NCI-H82 treated with DMSO at 0.1 percent for 48 hours (cell line): ENCODE measurements at regions not wholly inside any gene's neighbourhood (a gene's known extent, or its start where the extent isn't known, plus 50 kb on each side); places are given as distances from the start of the nearest gene placed in this dataset.
A peak's percentile ranks its signal among the peaks of the same experiment; 100 is the strongest.
"Not testable (repeated sequence)": the region's sequence is repeated elsewhere in the genome, so short reads cannot be mapped to it uniquely, and the experiment has no call there.

Experiments
- DNase-seq: peaks from one replicate; lab custom pipeline; 2025; ENCODE audit not compliant: unreplicated experiment; lab: John Stamatoyannopoulos, UW

GRCh38 chr3:26058901-26059321, 269.0 kb downstream of the OXSM start:
- DNase-seq: no peak

DNA sequence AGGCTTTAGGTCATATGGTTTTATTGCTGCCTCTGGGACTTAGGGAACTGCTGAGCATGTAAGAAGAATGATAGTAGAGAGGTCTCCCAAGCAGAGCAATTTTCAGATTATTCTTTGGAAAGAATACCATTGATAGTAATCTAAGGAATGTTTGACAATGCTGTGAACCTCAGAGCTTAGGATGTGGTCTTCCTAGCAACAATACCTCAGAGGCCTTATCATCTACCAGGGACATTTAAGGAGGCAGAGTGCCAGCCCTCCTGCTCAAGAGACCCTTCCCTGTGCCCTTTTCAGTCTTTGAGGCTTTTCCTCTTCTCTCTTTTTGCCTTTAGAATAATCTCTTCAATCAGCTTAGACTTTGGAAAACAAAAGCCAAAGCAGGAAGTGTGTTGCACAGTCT, 272.1 kb downstream of the OXSM start:
- DNase-seq: peak; percentile 2

GRCh38 chr3:26064297-26064696, 274.4 kb downstream of the OXSM start:
- DNase-seq: no peak

- no peak for DNase-seq
Measured at GRCh38 chr3:26068890-26069289, 279.0 kb downstream of the OXSM start.

DNA sequence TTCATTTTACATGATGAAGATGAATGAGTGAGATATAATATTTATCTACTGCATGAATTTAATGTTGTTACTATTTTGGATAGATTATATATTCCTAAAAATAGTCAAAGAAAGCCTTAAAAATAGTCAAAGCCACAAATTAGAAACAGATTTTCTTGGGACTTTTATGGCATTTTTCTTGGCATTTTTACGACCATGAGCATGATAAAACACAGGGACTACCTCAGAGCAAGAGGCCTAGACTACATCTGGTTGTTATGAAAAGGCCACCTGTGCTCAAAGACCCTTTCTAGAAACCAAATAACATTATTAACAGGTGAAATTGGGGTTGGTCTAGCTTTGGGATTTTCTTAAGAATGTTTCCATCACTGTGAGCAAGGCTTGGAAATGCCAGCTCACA, 281.0 kb downstream of the OXSM start:
- no peak for DNase-seq

DNA sequence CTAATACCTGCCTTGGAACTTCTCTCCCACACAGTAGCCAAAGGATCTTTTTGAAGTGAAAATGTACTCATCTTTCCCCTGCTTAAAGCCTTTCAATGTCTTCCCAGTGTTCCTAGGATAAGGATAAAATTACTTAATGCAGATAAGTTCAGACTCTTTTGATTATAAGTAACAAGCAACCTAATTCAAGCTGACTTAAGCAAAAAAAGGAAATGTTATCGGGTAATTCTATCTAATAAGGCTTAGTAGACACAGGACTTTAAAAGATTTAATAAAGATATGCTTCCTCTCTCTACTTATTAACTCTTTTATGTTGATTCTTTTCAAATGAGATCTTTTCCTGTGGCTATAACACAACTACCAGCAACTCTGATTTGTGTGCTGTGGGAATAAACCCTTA, 284.2 kb downstream of the OXSM start:
- no peak for DNase-seq

GRCh38 chr3:26078539-26078938, 288.6 kb downstream of the OXSM start:
- no peak for DNase-seq

DNA sequence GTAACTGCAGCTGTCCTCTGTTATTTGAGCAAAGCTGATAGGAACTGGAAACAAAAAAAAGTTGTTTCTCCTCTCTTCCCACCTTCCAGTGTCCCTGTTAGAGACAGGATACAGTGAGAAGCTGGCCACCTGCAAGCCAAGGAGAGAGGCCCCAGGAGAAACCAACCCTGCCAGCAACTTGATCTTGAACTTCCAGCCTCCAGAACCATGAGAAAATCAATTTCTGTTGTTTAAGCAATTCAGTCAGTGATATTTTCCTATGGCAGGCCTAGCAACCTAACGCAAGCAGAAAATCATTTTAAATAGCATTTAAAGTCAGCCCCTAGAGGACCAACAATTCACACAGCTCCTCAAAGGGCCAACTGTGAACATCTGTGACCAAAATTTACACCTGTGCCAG, 291.3 kb downstream of the OXSM start:
- no peak for DNase-seq

DNA sequence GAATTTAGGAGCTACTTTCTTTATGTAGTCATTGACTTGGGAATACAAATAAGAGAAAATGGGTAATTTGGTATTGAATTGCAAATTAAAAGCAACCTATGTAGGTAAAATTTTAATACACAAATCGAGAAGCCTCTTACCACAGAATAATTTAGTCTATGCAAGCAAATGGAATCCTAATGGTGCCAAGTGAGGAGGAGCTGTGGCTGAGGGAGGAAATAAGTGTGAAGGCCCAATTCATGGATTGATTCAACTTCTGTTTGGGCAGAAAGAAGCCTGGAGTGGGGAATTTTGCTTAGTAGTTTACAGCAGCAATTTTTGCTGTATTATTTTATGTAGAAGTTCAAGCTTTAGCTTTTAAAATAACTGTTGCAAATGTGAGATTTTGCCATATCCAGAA, 291.9 kb downstream of the OXSM start:
- DNase-seq: no peak

DNA sequence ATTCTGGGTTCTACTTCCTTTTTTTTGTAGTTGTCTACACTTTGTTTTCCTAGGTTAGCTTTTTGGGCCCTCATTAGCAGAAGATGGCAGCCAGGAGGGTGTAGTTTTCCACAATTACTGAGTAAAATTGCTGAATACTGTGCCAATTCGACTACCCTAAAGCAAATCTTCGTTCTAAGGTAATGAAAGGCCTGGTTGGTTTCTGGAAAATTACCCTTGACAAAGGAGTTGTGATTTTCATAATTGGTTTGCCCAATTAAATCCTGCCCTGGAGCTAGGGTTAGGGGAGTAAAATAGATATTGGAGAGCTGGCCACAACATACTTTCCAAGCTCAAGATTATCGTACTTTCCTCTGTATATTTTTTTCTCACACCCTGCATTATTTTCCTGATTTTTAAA, 293.0 kb downstream of the OXSM start:
- DNase-seq: no peak

DNA sequence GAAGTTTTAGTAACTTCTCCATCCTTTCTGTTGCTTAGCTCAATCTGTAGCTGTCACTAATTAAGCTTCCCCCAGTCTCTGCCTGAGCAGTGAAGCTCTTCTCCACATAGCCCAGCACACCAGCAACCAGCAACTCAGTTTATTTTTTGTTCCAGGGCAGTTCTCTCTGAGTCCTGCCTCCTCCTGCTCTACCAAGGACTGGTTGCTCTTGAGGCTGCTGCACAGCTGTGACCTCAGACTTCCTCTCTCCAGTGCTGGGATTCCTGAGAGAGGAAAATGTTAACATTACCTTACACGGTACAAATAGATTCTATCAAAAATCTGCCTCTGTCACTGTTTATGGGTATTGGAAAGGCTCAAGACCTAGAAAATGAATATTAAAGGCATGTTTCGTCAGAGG, 294.7 kb downstream of the OXSM start:
- DNase-seq: no peak

DNA sequence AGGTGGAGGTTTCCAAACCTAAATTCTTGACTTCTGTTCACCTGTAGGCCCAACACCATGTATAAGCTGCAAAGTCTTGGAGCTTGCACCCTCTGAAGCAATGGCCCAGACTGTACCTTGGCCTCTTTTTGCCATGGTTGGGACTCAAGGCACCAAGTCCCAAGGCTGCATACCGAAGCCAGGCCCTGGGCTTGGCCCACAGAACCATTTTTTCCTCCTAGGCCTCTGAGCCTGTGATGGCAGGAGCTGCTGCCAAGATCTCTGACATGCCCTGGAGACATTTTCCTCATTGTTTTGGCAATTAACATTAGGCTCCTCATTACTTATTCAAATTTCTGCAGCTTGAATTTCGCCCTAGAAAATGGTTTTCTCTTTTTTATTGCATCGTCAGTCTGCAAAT, 297.9 kb downstream of the OXSM start:
- no peak for DNase-seq

DNA sequence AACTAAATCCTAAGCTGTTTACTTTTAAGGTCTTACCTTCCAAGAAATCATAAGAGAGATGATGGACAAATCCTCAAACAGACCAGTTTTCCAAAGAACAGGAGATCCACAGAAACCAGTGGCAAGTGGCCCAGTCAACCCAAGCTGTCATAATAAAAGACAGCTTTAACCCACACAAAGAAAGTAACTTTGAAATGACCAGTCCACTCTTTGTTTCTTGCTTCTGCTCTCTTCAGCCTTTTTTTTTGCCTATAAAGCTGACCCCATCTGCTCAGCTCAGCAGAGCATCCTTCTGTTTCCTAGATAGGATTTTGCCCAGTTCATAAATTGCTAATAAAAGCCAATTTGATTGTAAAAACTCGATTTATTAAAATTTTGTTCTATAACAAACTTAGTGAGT, 299.4 kb downstream of the OXSM start:
- DNase-seq: no peak

DNA sequence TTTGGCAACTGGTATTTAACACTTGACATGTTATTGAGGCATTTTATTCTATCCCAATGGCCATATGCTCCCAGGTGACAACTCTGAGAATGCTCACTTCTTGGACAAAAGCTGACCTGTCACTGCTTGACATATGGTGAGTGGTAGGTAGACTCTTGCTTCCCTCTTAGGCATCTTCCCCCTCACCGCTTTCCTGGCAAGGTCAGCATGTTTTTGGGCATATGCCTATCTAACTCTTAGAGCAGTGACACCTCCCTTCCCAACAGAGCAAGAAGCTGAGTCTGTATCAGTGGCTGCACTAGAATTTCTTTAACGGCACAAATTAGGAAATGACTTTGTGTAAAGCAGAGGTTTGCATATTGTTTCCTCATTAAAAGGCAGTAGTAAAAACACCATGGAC, 300.7 kb downstream of the OXSM start:
- no peak for DNase-seq

DNA sequence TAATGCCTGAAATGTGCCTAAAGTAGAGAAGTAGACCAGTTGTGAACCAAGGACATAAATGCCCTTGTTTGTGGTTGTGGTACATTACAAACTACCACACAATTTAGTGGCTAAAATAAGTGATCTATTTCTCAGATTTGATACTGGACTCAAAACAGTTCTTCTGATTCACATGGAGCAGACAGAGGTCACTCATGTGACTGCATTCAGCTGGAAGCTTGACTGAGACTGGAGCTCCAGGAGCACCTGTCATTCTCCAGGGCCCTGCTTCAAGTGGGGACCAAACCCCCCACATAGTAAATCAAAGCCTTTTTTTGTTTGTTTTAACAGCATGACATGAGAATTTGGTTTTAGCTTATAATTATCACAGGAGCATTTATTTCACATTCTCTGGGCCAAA, 301.2 kb downstream of the OXSM start:
- DNase-seq: no peak

DNA sequence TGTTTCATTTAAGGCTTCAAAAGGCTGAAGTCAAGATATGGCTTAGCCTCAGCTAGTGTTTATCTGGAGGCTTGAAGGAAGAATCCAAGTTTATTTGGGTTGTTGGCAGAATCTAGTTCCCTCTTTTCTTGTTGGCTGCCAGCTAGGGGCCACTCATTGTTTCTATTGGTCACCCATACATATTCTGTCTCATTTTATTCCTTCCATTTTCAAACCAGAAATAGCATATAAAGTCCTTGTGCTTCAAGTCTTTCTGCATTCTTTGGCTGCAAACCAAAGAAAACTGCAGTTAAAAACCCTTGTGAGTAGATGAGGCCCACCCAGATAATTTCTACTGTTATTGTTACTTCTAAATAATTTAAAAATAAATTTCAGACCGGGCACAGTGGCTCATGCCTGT, 301.7 kb downstream of the OXSM start:
- no peak for DNase-seq

DNA sequence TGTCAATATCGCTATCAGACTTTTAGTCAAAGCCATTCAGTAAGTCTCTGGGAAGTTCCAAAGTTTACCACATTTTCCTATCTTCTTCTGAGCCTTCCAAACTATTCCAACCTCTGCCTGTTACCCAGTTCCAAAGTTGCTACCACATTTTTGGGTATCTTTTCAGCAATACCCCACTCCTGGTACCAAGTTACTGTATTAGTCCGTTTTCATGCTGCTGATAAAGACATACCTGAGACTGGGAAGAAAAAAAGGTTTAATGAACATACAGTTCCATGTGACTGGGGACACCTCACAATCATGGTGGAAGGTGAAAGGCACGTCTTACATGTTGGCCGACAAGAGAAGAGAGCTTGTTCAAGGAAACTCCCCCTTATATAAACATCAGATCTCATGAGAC, 307.2 kb downstream of the OXSM start:
- not testable (repeated sequence) for DNase-seq

DNA sequence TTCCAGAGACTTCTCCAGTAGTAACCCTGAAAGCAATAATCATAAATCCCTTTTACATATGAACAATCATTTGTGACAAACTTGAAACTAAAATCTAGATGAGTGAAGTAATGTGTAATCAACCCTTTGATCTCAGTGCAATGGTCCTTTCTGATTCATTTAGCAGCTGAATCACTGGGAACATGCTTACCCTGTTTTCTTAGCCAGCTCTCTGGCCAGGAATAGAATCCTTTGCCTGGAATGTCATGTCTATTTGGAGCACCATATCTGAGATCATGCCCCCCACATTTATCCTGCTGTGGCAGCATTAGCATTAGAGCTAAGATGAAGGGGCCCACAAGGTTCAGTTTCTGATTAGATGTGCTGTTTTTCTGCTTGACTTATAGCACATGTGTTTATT, 309.8 kb downstream of the OXSM start:
- DNase-seq: no peak

DNA sequence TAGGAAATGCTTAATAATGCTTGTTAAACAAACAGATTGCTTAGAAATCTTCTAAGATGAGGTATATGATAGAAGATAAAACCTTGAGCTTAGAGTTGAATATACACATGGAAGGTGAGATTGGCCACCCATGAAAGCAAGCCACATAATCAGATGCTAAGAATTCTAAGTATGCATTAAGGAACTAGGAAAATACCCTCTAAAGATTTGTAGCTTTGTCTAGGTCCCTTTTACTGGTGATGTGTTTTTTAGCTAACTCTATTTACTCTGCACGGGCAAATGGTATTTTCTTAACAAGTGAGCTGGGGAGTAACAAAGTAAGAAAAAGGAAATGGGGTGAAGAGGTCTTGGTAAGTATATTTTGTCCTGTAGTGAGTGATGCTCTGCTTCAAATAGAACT, 310.3 kb downstream of the OXSM start:
- DNase-seq: no peak

- no peak for DNase-seq
Measured at GRCh38 chr3:26102376-26102775, 312.5 kb downstream of the OXSM start.

DNA sequence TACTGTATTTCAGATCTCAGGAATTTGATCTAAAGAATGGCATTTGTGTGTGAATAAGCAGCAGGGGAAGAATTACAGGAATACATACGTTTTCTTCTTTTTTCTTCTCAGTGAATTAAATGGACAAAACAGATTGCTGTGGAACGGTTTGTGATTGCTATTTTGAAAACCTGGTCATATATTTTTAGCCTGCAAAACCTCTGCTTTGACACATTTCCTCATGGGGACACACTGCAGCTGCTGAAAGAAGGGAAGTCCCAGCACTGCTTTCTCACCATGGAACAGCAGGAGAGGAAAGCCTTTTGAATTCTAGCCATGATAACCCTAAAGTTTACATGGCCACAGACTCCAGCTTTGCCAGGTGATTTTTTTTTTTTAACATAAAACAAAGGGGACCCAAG, 315.0 kb downstream of the OXSM start:
- DNase-seq: no peak

GRCh38 chr3:26105261-26105660, 315.4 kb downstream of the OXSM start:
- DNase-seq: no peak

- DNase-seq: no peak
Measured at GRCh38 chr3:26106228-26106627, 316.3 kb downstream of the OXSM start.

- no peak for DNase-seq
Measured at GRCh38 chr3:26108846-26109489, 319.1 kb downstream of the OXSM start.
